RCC 7860 (cell line): ENCODE measurements at regions not wholly inside any gene's neighbourhood (a gene's known extent, or its start where the extent isn't known, plus 50 kb on each side); places are given as distances from the start of the nearest gene placed in this dataset.

Experiments
- DNase-seq: peaks from one replicate; pipeline ENCODE4 v3.0.0-alpha.2; 2015; ENCODE audit warnings: low spot score
- FAIRE-seq: peaks from 2 replicates; lab custom pipeline; 2012; peaks lifted over from hg19 to GRCh38; lab: Jason Lieb, UNC

GRCh38 chr2:16717477-16717876 lies 51.8 kb upstream of the CYRIA start:
- DNase-seq: no peak
- no peak for FAIRE-seq

- FAIRE-seq (no peak), DNase-seq (no peak)
These were observed 51.3 kb upstream of the CYRIA start for GRCh38 chr2:16716944-16717343.

GRCh38 chr2:16716024-16716423 lies 50.4 kb upstream of the CYRIA start:
- FAIRE-seq (no peak), DNase-seq (no peak)
